ENCODE measurements at regions not wholly inside any gene's neighbourhood (a gene's known extent, or its start where the extent isn't known, plus 50 kb on each side); places are given as distances from the start of the nearest gene placed in this dataset.

DNA sequence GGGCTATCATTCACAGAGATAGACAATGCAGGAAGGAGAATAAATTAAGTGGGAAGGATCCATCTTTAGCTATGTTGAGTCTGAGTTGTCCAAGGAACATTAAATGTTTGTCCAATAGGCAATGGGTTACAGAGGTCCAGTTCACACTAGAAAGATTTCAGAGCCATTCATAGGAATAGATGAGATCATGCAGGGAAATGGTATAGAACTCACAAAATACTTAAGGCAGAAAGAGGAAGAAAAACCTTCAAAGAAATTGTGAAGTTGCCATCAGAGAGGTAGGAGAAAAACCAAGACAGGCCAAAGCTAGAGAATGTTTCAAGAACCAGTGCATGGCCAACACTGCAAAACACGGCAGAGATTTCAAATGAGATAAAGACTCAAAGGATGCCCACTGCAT, 94.1 kb downstream of the PHLDA1 start:
- no peak overlapping the region for H3K9ac ChIP-seq (ENCODE audit: low read length)
- H3K27me3 ChIP-seq (ENCODE audit: control insufficient read depth, insufficient read depth, low read length), result no peaks in the 10 kb centered on the region
- no peaks in the 10 kb centered on the region for H3K36me3 ChIP-seq (ENCODE audit: control insufficient read depth, insufficient read depth, low read length)
- H3K27ac ChIP-seq (ENCODE audit: low read depth, low read length), result no peak overlapping the region
- H3K4me3 ChIP-seq (ENCODE audit: low read length), result no peak overlapping the region
- H3K4me1 ChIP-seq (ENCODE audit: control insufficient read depth, insufficient read depth, low read length), result no peaks in the 10 kb centered on the region

DNA sequence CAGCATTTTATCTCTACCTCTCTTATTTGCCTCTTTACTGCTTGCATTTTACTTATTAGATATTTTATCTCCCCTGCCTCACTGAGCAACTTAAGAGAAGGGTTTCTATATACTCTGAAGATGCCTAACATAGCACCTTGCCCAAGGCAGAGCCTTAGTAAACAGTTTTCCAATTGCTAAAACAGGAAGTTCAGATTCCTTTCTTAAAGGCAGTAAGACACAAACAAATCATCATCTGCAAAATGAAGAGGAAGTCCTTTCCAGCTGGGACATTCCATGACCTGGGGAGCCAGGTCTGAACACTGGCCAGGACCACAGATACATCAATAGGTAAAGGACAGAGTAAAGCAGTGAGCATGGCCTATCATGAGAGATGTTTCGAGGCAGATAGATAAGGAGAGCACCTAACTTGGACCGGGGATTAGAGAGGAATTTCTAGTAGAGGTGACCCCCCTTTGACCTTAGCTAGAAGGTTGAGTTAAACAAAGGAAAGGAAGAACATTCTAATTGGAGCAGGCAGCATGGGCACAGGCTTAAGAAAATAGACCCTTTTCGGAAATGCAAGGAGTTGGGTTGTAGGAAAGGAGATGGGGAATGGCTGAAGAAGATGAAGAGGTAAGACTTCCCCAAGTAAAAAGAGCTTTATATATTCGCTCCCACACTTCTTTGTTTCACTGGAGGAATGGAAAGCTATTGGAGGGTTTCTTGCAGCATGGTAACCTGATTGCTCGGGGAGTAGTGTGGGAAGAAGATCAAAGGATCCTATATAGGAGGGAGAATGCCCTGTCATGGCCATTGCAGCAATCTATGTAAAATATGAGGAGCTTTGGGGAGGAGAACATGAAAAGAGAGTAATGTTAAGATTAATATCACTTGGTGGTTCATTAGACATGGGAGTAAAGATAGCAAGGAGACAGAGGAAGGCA, 94.8 kb downstream of the PHLDA1 start:
- Histone ChIP-seq H3K4me3 (ENCODE audit: low read length) (no peak overlapping the region), H3K27ac (ENCODE audit: low read depth, low read length) (no peak overlapping the region), H3K36me3 (ENCODE audit: control insufficient read depth, insufficient read depth, low read length) (no peaks in the 10 kb centered on the region), H3K27me3 (ENCODE audit: control insufficient read depth, insufficient read depth, low read length) (no peaks in the 10 kb centered on the region), H3K9ac (ENCODE audit: low read length) (no peak overlapping the region), H3K4me1 (ENCODE audit: control insufficient read depth, insufficient read depth, low read length) (no peaks in the 10 kb centered on the region)

DNA sequence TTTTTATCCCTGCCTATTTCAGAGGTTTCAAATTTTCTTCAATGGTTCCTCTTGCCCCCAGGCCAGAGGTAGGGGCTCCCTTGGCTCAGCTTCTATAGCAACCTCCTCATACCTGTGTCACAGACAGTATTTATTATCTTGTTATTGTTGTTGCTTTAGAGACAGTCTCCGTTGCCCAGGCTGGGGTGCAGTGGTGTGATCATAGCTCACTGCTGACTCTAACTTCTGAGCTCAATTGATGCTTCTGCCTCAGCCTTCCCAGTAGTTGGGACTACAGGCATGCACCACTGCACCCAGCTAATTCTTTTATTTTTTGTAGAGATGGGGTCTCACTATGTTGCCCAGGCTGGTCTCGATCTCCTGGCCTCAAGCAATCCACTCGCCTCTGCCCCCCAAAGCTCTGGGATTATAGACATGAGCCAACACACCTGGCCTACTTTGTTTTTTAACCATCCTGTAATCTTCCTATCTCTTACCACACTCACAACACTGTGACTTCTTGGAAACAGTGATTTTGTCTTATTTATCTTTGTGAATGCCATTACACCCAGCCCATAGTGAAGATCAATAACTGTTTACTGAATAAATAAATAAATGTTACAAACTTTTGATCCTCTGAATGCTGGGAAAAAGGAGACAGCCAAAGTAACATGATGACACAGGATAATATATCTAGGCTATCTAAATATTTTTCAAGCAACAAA, 95.9 kb downstream of the PHLDA1 start:
- no peak overlapping the region for H3K27ac ChIP-seq (ENCODE audit: low read depth, low read length)
- no peaks in the 10 kb centered on the region for H3K27me3 ChIP-seq (ENCODE audit: control insufficient read depth, insufficient read depth, low read length)
- H3K9ac ChIP-seq (ENCODE audit: low read length), result no peak overlapping the region
- H3K4me1 ChIP-seq (ENCODE audit: control insufficient read depth, insufficient read depth, low read length), result no peaks in the 10 kb centered on the region
- H3K4me3 ChIP-seq (ENCODE audit: low read length), result no peak overlapping the region
- no peaks in the 10 kb centered on the region for H3K36me3 ChIP-seq (ENCODE audit: control insufficient read depth, insufficient read depth, low read length)

DNA sequence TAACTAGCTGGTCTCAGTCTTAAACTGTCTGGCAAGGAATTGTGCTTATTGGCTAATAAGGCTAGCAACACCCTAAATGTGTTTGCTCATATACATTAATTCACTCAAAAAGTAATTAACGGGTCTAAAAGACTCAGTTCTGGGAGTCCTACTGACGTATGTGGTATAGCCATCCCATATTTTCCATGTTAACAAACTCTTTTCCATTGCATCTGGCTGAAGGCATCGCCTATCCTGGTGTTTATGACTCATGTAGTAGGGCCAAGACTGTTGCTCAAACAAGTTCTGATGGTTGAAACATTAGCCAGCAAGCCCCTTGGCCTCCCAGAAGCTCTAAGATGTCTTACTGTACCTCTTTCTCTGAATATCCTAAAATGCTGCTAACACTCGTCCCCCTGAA, 98.5 kb downstream of the PHLDA1 start:
- Histone ChIP-seq H3K27ac (ENCODE audit: low read depth, low read length) (no peak overlapping the region), H3K4me1 (ENCODE audit: control insufficient read depth, insufficient read depth, low read length) (no peaks in the 10 kb centered on the region), H3K9ac (ENCODE audit: low read length) (no peak overlapping the region), H3K27me3 (ENCODE audit: control insufficient read depth, insufficient read depth, low read length) (no peaks in the 10 kb centered on the region), H3K4me3 (ENCODE audit: low read length) (no peak overlapping the region), H3K36me3 (ENCODE audit: control insufficient read depth, insufficient read depth, low read length) (no peaks in the 10 kb centered on the region)

DNA sequence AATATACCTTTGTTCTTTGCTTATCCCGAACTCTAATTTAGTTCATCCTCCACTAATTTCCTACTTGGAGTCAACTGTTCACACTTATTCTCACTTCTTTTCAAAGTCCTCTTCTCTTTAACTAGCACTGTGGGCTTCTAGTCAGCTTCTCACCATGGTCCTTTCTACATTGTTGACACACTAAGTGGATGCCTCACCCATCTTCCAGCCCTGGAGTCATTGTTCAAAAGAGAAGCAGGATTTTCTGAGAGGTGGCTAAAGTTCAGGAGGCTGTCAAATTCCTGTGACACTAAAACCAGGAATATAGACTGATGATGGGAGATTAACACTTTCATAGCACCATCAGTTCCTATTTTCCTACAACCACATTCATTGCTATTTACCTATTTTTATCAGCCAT, 99.3 kb downstream of the PHLDA1 start:
- Histone ChIP-seq H3K4me1 (ENCODE audit: control insufficient read depth, insufficient read depth, low read length) (no peaks in the 10 kb centered on the region), H3K27ac (ENCODE audit: low read depth, low read length) (no peak overlapping the region), H3K4me3 (ENCODE audit: low read length) (no peak overlapping the region), H3K27me3 (ENCODE audit: control insufficient read depth, insufficient read depth, low read length) (no peaks in the 10 kb centered on the region), H3K9ac (ENCODE audit: low read length) (no peak overlapping the region), H3K36me3 (ENCODE audit: control insufficient read depth, insufficient read depth, low read length) (no peaks in the 10 kb centered on the region)

DNA sequence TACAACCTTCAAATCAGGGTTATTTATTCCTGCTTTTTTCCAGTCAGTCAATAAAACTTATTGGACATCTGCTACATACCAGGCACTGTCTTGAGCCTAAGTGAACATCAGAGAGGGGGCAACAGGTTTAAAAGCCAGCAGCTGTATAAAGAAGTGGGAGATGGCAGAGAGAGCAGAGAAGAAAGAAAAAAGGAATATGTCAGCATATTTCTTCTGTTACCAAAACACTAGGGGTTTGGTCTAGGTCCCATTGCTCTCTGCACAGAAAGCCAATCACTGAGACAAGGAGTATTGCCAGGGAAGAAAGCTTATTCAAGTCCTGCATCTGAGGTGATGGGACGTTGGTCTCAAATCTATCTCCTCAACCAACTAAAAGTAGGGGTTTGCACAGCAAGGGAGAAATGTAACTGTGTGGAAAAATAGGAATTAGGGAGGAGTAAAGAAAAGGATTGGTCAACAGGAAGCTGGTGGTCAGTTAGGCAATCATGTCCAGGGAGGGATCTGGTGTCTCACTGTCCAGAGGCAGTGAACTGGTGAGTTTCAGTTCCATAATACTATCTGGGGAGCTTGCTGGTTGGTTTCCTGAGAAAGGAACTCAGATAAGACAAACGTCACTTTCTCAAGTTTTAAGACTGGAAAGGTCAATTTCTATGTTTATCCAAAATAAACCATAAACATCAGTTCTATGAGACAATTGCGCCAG, 107.5 kb downstream of the PHLDA1 start:
- Histone ChIP-seq H3K4me3 (ENCODE audit: low read length) (no peak overlapping the region), H3K27ac (ENCODE audit: low read depth, low read length) (no peak overlapping the region), H3K27me3 (ENCODE audit: control insufficient read depth, insufficient read depth, low read length) (no peaks in the 10 kb centered on the region), H3K4me1 (ENCODE audit: control insufficient read depth, insufficient read depth, low read length) (no peaks in the 10 kb centered on the region), H3K9ac (ENCODE audit: low read length) (no peak overlapping the region), H3K36me3 (ENCODE audit: control insufficient read depth, insufficient read depth, low read length) (no peaks in the 10 kb centered on the region)

DNA sequence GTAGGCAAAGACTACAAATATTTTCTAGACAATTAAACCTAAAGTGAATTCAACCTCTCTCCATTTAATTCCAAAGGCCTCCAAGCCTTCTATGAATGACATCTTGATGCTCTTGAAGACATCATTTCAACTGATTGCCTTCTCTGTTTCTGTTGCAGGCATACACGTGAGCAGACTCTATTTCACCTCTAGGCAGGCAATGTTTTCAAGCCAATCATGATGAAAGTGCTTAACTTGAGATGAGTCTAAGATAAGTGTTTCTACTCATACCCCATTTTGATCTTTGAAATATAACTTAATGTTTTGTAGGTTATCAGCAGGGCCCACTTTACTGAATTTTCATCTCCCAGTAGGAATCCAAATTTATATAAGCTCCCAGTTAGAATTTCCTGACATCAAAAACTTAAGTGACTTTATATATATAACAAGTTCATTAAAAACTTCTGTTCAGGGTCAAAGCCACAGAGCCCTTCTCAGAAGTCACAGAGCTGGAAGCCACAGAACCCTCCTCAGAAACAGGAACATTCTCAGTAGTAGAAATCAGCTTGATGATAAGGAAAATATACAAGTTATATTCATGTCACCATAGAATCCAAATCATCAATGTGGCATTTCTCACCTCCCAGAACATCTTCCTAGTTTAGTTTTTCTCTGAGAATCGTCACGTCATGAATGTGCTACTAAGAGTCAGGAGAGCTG, 108.5 kb downstream of the PHLDA1 start:
- Histone ChIP-seq H3K27ac (ENCODE audit: low read depth, low read length) (no peak overlapping the region), H3K4me3 (ENCODE audit: low read length) (no peak overlapping the region), H3K36me3 (ENCODE audit: control insufficient read depth, insufficient read depth, low read length) (no peaks in the 10 kb centered on the region), H3K4me1 (ENCODE audit: control insufficient read depth, insufficient read depth, low read length) (no peaks in the 10 kb centered on the region), H3K9ac (ENCODE audit: low read length) (no peak overlapping the region), H3K27me3 (ENCODE audit: control insufficient read depth, insufficient read depth, low read length) (no peaks in the 10 kb centered on the region)

DNA sequence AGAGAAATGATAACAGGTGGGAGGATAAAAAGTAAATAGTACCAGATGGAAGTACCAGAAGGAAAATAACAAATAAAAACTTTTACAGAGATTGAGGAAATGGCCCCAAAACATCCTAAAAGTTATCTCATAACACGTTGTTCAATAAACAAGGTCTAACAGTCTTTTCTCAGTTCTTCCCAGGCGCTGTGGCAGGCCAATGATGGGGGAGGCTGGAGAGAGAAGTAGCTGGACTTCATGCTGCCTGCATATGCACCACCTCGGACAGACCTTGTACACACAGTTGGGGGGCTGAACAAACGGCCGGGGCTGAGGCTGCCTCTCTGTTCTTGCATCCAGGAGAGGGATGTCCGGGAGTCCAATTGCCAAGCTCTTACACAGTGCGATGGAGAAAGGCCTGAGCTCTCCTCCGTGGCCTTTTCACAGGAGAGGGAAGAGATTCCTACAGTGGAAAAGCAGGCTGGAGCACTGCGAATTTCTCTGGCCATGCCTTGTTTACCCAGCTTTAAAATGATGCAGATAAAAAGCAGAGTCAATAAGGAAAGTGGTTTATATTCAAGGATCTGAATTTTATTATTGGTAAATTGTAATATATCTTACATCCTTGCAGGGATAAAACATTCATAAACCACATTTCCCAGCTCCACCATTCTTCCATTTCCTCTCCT, 109.8 kb downstream of the PHLDA1 start:
- Histone ChIP-seq H3K27ac (ENCODE audit: low read depth, low read length) (no peak overlapping the region), H3K9ac (ENCODE audit: low read length) (no peak overlapping the region), H3K4me1 (ENCODE audit: control insufficient read depth, insufficient read depth, low read length) (no peaks in the 10 kb centered on the region)

DNA sequence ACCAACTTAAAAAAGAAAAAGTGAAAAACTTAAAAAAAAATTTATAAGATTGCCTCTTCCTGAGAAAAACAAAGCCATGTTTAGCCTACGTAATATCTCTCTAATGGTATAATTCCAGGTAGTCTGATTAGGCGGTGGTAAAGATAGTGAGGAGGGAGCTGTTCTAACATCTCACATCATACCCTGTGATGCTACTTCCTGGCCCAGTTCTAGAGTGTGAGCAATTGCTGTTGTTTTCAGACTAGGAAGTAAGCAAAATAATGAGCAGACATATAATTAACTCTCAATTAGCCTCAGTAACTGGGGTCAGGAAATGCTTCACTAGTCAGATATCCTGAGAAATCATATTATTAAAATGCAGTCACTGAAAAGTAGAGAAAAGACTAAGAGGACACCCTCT, 113.9 kb downstream of the PHLDA1 start:
- H3K27me3 ChIP-seq (ENCODE audit: control insufficient read depth, insufficient read depth, low read length), result no peaks in the 10 kb centered on the region
- no peaks in the 10 kb centered on the region for H3K36me3 ChIP-seq (ENCODE audit: control insufficient read depth, insufficient read depth, low read length)
- H3K4me3 ChIP-seq (ENCODE audit: low read length), result no peak overlapping the region

More for the DNA sequence above, 109.8 kb downstream of the PHLDA1 start:
- Histone ChIP-seq H3K36me3 (ENCODE audit: control insufficient read depth, insufficient read depth, low read length) (no peaks in the 10 kb centered on the region), H3K27me3 (ENCODE audit: control insufficient read depth, insufficient read depth, low read length) (no peaks in the 10 kb centered on the region), H3K4me3 (ENCODE audit: low read length) (no peak overlapping the region)

DNA sequence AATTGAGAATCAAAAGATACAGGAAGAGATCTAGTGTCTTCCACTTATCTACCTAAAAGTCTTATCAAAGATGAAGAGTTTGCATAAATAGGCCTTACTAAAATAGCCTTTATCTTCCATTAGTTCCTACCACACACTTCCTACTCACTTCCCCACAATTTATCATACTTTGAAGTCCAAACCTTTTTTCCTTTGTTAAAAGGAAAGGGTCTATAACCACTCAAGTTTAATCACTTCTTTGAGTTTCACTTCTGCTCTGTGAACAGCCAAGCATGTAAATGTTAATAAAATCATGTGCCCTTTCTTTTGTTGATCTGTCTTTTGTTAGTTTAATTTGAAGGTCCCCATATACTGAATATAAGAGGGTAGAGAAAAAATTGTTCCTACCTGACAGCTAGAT, 114.5 kb downstream of the PHLDA1 start:
- no peaks in the 10 kb centered on the region for H3K36me3 ChIP-seq (ENCODE audit: control insufficient read depth, insufficient read depth, low read length)
- H3K4me3 ChIP-seq (ENCODE audit: low read length), result no peak overlapping the region
- H3K27me3 ChIP-seq (ENCODE audit: control insufficient read depth, insufficient read depth, low read length), result no peaks in the 10 kb centered on the region
- H3K9ac ChIP-seq (ENCODE audit: low read length), result no peak overlapping the region
- no peak overlapping the region for H3K27ac ChIP-seq (ENCODE audit: low read depth, low read length)
- H3K4me1 ChIP-seq (ENCODE audit: control insufficient read depth, insufficient read depth, low read length), result no peaks in the 10 kb centered on the region

More for the DNA sequence above, 113.9 kb downstream of the PHLDA1 start:
- Histone ChIP-seq H3K4me1 (ENCODE audit: control insufficient read depth, insufficient read depth, low read length) (no peaks in the 10 kb centered on the region), H3K27ac (ENCODE audit: low read depth, low read length) (no peak overlapping the region), H3K9ac (ENCODE audit: low read length) (no peak overlapping the region)

DNA sequence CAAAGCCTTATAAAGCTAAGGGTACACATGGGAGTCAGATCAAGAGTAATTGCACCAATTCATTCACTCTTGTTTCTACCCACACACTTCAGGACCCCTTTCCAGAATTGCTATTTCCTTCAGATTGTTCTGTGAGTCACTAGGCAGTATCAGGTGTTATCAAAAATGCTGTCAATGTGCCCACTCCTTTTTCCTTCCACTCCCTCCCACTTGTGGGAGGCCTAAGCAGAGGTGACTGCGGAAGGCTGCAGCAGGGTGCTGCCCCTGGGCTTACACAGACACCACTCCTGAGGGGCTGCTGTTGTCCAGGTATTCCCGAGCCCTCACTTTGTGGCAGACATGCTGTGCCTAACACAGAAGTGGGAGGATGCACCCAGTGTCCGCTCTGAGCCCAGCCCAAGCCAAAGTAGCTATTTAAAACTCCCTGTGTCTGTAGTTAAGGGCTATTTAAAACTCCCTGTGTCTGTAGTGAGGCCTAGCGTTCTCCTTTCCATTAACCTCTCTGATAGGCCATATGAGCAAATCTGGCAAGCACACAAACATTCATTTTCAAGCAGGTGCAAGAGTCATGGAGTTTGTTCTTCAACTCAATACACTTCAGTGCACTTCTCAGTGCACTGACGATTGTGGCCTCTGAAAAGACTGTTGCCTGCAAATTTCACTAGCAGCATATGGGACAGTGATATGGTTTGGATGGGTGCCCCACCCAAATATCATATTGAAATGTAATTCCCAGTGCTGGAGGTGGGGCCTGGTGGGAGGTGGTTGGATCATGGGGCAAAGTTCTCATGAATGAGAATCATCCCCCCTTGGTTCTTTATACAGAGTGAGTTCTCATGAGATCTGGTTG, 117.8 kb downstream of the PHLDA1 start:
- H3K27ac ChIP-seq (ENCODE audit: low read depth, low read length), result no peak overlapping the region
- no peak overlapping the region for H3K9ac ChIP-seq (ENCODE audit: low read length)
- H3K4me1 ChIP-seq (ENCODE audit: control insufficient read depth, insufficient read depth, low read length), result peaks cover 8% of the 10 kb centered on the region
- H3K4me3 ChIP-seq (ENCODE audit: low read length), result no peak overlapping the region
- H3K27me3 ChIP-seq (ENCODE audit: control insufficient read depth, insufficient read depth, low read length), result no peaks in the 10 kb centered on the region
- no peaks in the 10 kb centered on the region for H3K36me3 ChIP-seq (ENCODE audit: control insufficient read depth, insufficient read depth, low read length)

Data from rectal smooth muscle tissue (tissue), 1 donor.